HCT116 (cell line): ENCODE measurements at regions not wholly inside any gene's neighbourhood (a gene's known extent, or its start where the extent isn't known, plus 50 kb on each side); places are given as distances from the start of the nearest gene placed in this dataset.

ENCODE experiments used
- ATAC-seq: fragments of 200-7000 bp; cut with Tn5 transposase; 2 replicates; pipeline ENCODE4 v1.9.1; 2020; ENCODE audit warnings: mild to moderate bottlenecking, moderate library complexity
- BruUV-seq: library from RNA; stranded (reverse); fragments of 400-500 nt; replicated peaks from 2 replicates; lab custom pipeline; 2021; lab: Mats Ljungman, UMichigan
- CTCF ChIA-PET: fragments of 300-600 bp; sonication (Branson Sonifier 250); formaldehyde crosslinking; loops from one replicate; lab custom pipeline; 2021; ENCODE audit warnings: antibody characterized with exemption; lab: Charles Lee
- POLR2A ChIA-PET: fragments of 300-600, 350-600 bp; sonication (Branson Sonifier 250); formaldehyde crosslinking; loops from one replicate; lab custom pipeline; 2021; ENCODE audit warnings: antibody characterized with exemption; lab: Charles Lee
- RAD21 ChIA-PET, 2 experiments: fragments of 300-600 bp; sonication (Branson Sonifier 250); formaldehyde crosslinking; loops; one replicate each; lab custom pipeline; 2023; ENCODE audit warnings: low total read pairs in 2 of 2; ENCODE audit not compliant: uncharacterized antibody in 2 of 2, unreplicated experiment in 2 of 2, low non-redundant PET in 1 of 2; lab: Charles Lee
- DNase-seq: peaks from one replicate; pipeline ENCODE4 v3.0.0-alpha.2; 2010; ENCODE audit warnings: low read depth, low spot score
- H2AFZ ChIP-seq: fragments of 200-600 bp; shearing (Covaris generic), sonication (generic); 2 replicates; pipeline ENCODE4 v1.6.1; 2017; ENCODE audit warnings: low read depth, mixed run types, mixed read lengths, antibody characterized with exemption, low read length; ENCODE audit not compliant: poor library complexity, severe bottlenecking
- H3K27ac ChIP-seq: 2 replicates; pipeline ENCODE4 v1.5.1; 2012; ENCODE audit warnings: low read depth, low read length
- H3K27me3 ChIP-seq: fragments of 200-600 bp; sonication (generic); 2 replicates; pipeline ENCODE4 v1.6.1; 2016; ENCODE audit warnings: mixed run types, low read length, mixed read lengths; ENCODE audit not compliant: insufficient read depth
- H3K36me3 ChIP-seq, 2 experiments: fragments of 200-500 bp in 1 of 2; fragments of 200-600 bp in 1 of 2; sonication (Bioruptor generic) in 1 of 2; sonication (generic) in 1 of 2; 2 replicates each; pipeline versions ENCODE4 v1.5.1 to v1.6.1; 2014 to 2016; ENCODE audit warnings: low read length in 2 of 2, inconsistent platforms in 1 of 2, mixed read lengths in 1 of 2, mixed run types in 1 of 2; ENCODE audit not compliant: insufficient read depth in 2 of 2, control insufficient read depth in 1 of 2
- H3K4me1 ChIP-seq, 2 experiments: fragments of 200-600 bp in 1 of 2; sonication (generic) in 1 of 2; 2 replicates each; pipeline versions ENCODE4 v1.5.1 to v1.6.1; 2012 to 2017; ENCODE audit warnings: low read length in 2 of 2, inconsistent platforms in 1 of 2, mild to moderate bottlenecking in 1 of 2, mixed read lengths in 1 of 2, mixed run types in 1 of 2, moderate library complexity in 1 of 2; ENCODE audit not compliant: insufficient read depth in 2 of 2, control insufficient read depth in 1 of 2
- H3K4me2 ChIP-seq: fragments of 200-600 bp; sonication (generic); 2 replicates; pipeline ENCODE4 v1.6.1; 2017; ENCODE audit warnings: mixed run types, low read length, mixed read lengths
- H3K4me3 ChIP-seq, 2 experiments: fragments of 200-600 bp in 1 of 2; sonication (generic) in 1 of 2; replicated peaks in 1 of 2; 2 replicates each; pipeline ENCODE4 v1.5.1; 2011 to 2016; ENCODE audit warnings: low read length in 2 of 2, control low read depth in 1 of 2, low read depth in 1 of 2, mild to moderate bottlenecking in 1 of 2, mixed read lengths in 1 of 2, mixed run types in 1 of 2
- H3K79me2 ChIP-seq: fragments of 200-600 bp; sonication (generic); 2 replicates; pipeline ENCODE4 v1.6.1; 2017; ENCODE audit warnings: mild to moderate bottlenecking, mixed run types, low read length, moderate library complexity, mixed read lengths; ENCODE audit not compliant: insufficient read depth
- H3K9ac ChIP-seq: fragments of 200-600 bp; sonication (generic); 2 replicates; pipeline ENCODE4 v1.6.1; 2016; ENCODE audit warnings: low read length, mixed read lengths
- H3K9me2 ChIP-seq: fragments of 200-600 bp; sonication (generic), shearing (Covaris generic); 2 replicates; pipeline ENCODE4 v1.6.1; 2017; ENCODE audit warnings: mixed run types, mild to moderate bottlenecking, moderate library complexity; ENCODE audit not compliant: insufficient read depth
- H3K9me3 ChIP-seq, 2 experiments: fragments of 200-500 bp in 1 of 2; fragments of 200-600 bp in 1 of 2; sonication (Bioruptor generic) in 1 of 2; sonication (generic) in 1 of 2; 2 replicates each; pipeline ENCODE4 v1.6.1; 2014 to 2017; ENCODE audit warnings: low read length in 2 of 2, mixed read lengths in 2 of 2, inconsistent platforms in 1 of 2, low read depth in 1 of 2, mild to moderate bottlenecking in 1 of 2, mixed run types in 1 of 2, moderate library complexity in 1 of 2; ENCODE audit not compliant: control insufficient read depth in 1 of 2, insufficient read depth in 1 of 2
- H4K20me1 ChIP-seq: fragments of 200-600 bp; sonication (generic), shearing (Covaris generic); 2 replicates; pipeline ENCODE4 v1.6.1; 2017; ENCODE audit warnings: mixed run types, mild to moderate bottlenecking, moderate library complexity; ENCODE audit not compliant: insufficient read depth
- EGR1 ChIP-seq: IDR thresholded peaks from 2 replicates; pipeline ENCODE4 v1.6.1; 2012; ENCODE audit warnings: low read depth
- EZH2 ChIP-seq: fragments of 200-600 bp; sonication (generic); IDR thresholded peaks from 2 replicates; pipeline ENCODE4 v1.6.1; 2017; ENCODE audit warnings: antibody characterized with exemption, mixed run types
- EZH2phosphoT487 ChIP-seq: fragments of 200-600 bp; IDR thresholded peaks from 2 replicates; pipeline ENCODE4 v1.6.1; 2018; ENCODE audit warnings: antibody characterized with exemption, borderline replicate concordance
- FOSL1 ChIP-seq: IDR thresholded peaks from 2 replicates; pipeline ENCODE4 v1.6.1; 2012; ENCODE audit warnings: low read depth
- RAD21 ChIP-seq: IDR thresholded peaks from 2 replicates; pipeline ENCODE4 v1.6.1; 2012; ENCODE audit warnings: low read depth, mild to moderate bottlenecking
- REST ChIP-seq: IDR thresholded peaks from 2 replicates; pipeline ENCODE4 v1.6.1; 2012; ENCODE audit warnings: low read depth
- SP1 ChIP-seq: IDR thresholded peaks from 2 replicates; pipeline ENCODE4 v1.6.1; 2012; ENCODE audit warnings: low read depth
- TCF7L2 ChIP-seq: IDR thresholded peaks from 2 replicates; pipeline ENCODE4 v1.7.0; 2011; ENCODE audit warnings: borderline replicate concordance, inconsistent platforms; ENCODE audit not compliant: insufficient read depth, insufficient read length; ENCODE audit errors: extremely low read depth
- YY1 ChIP-seq: IDR thresholded peaks from 2 replicates; pipeline ENCODE4 v1.6.1; 2011; ENCODE audit warnings: low read length, low read depth, moderate library complexity, mild to moderate bottlenecking; ENCODE audit not compliant: insufficient replicate concordance; ENCODE audit errors: extremely low read depth
- ZBTB33 ChIP-seq: IDR thresholded peaks from 2 replicates; pipeline ENCODE4 v1.6.1; 2011; ENCODE audit warnings: mild to moderate bottlenecking, low read length, moderate library complexity; ENCODE audit not compliant: insufficient replicate concordance; ENCODE audit errors: extremely low read depth
- ZFX ChIP-seq: fragments of 450-650 bp; IDR thresholded peaks from 2 replicates; pipeline ENCODE4 v1.6.1; 2017
- intact Hi-C: fragments of 100-400 bp; cut with micrococcal nuclease; formaldehyde crosslinking; loops from 2 replicates; pipeline ENCODE4 v1.10.0; 2022

GRCh38 chr3:106261915-106262683, 393.3 kb upstream of the CBLB start (continued):
- TF ChIP-seq REST (no peak), EZH2phosphoT487 (no peak), SP1 (no peak), RAD21 (no peak)

GRCh38 chr3:106263011-106263410, 394.2 kb upstream of the CBLB start:
- no peaks in the 10 kb centered on the region; the same call in 1 of the 2 replicates for H3K9me2 ChIP-seq
- no peak overlapping the region for H3K4me3 ChIP-seq
- ChIA-PET POLR2A (no interaction called here), RAD21 (no interaction called here), CTCF (no interaction called here)
- H3K9me3 ChIP-seq: no peaks in the 10 kb centered on the region
- intact Hi-C loops: no loop called here
- no peak for TF ChIP-seq YY1
- TF ChIP-seq ZBTB33: no peak
- TF ChIP-seq ZFX: no peak
- TF ChIP-seq FOSL1: no peak
- no peak for TF ChIP-seq EZH2
- no peak for TF ChIP-seq EGR1
- no peak for TF ChIP-seq TCF7L2
- H3K9ac ChIP-seq: no peak overlapping the region
- BruUV-seq: no TSS peak
- no peak for ATAC-seq
- H3K79me2 ChIP-seq: no peaks in the 10 kb centered on the region
- H3K27me3 ChIP-seq: no peaks in the 10 kb centered on the region
- no peak overlapping the region for H3K4me2 ChIP-seq
- H3K4me1 ChIP-seq: no peaks in the 10 kb centered on the region
- H3K27ac ChIP-seq: no peak overlapping the region
- no peaks in the 10 kb centered on the region for H4K20me1 ChIP-seq
- H3K36me3 ChIP-seq: no peaks in the 10 kb centered on the region
- no peak for DNase-seq
- H2AFZ ChIP-seq: no peak overlapping the region
